Neuronal stem cell (in vitro differentiated cells): ENCODE measurements at regions not wholly inside any gene's neighbourhood (a gene's known extent, or its start where the extent isn't known, plus 50 kb on each side); places are given as distances from the start of the nearest gene placed in this dataset.

Experiments used
- DNase-seq: peaks from one replicate; pipeline ENCODE4 v3.0.0-alpha.2; 2013; ENCODE audit warnings: low spot score
- H2AFZ ChIP-seq: one replicate; pipeline ENCODE4 v1.6.1; 2013; ENCODE audit warnings: mild to moderate bottlenecking, low read length, inconsistent platforms
- H2AK5ac ChIP-seq: 2 replicates; pipeline ENCODE4 v1.6.1; 2013; ENCODE audit warnings: low read depth, mild to moderate bottlenecking, inconsistent platforms, low read length, moderate library complexity, mixed read lengths
- H2BK120ac ChIP-seq: 2 replicates; pipeline ENCODE4 v1.6.1; 2013; ENCODE audit warnings: low read depth, mild to moderate bottlenecking, inconsistent platforms, low read length, moderate library complexity, mixed read lengths
- H2BK12ac ChIP-seq: one replicate; pipeline ENCODE4 v1.6.1; 2013; ENCODE audit warnings: low read length, inconsistent platforms
- H2BK15ac ChIP-seq: 2 replicates; pipeline ENCODE4 v1.6.1; 2013; ENCODE audit warnings: mild to moderate bottlenecking, low read length, inconsistent platforms, mixed read lengths
- H2BK5ac ChIP-seq: one replicate; pipeline ENCODE4 v1.6.1; 2013; ENCODE audit warnings: inconsistent platforms, mild to moderate bottlenecking, low read length, moderate library complexity
- H3K14ac ChIP-seq: one replicate; pipeline ENCODE4 v1.6.1; 2013; ENCODE audit warnings: low read length, inconsistent platforms
- H3K18ac ChIP-seq: 2 replicates; pipeline ENCODE4 v1.6.1; 2013; ENCODE audit warnings: low read length, inconsistent platforms
- H3K23ac ChIP-seq: 2 replicates; pipeline ENCODE4 v1.6.1; 2013; ENCODE audit warnings: low read depth, mild to moderate bottlenecking, mixed read lengths, low read length, inconsistent platforms; ENCODE audit not compliant: poor library complexity
- H3K27ac ChIP-seq: replicated peaks from 3 replicates; pipeline ENCODE4 v1.5.1; 2013; ENCODE audit warnings: low read length, inconsistent platforms
- H3K27me3 ChIP-seq, 3 experiments: 2 replicates each; pipeline ENCODE4 v1.6.1; 2013; ENCODE audit warnings: low read length in 3 of 3, mild to moderate bottlenecking in 2 of 3, inconsistent platforms in 1 of 3, low read depth in 1 of 3, mixed read lengths in 1 of 3, moderate library complexity in 1 of 3; ENCODE audit not compliant: control insufficient read depth in 3 of 3, insufficient read depth in 3 of 3
- H3K36me3 ChIP-seq, 2 donors: replicated peaks in 1 of 2; 2 replicates each; pipeline ENCODE4 v1.6.1; 2013; ENCODE audit warnings: low read length in 2 of 2; ENCODE audit not compliant: control insufficient read depth in 2 of 2, insufficient read depth in 2 of 2
- H3K4ac ChIP-seq: 2 replicates; pipeline ENCODE4 v1.6.1; 2013; ENCODE audit warnings: inconsistent platforms, mild to moderate bottlenecking, low read length, moderate library complexity
- H3K4me1 ChIP-seq, 2 donors: 1 replicate in 1 of 2; 2 replicates in 1 of 2; pipeline ENCODE4 v1.6.1; 2013; ENCODE audit warnings: low read length in 2 of 2, low read depth in 1 of 2; ENCODE audit not compliant: control insufficient read depth in 2 of 2, insufficient read depth in 1 of 2
- H3K4me2 ChIP-seq: one replicate; pipeline ENCODE4 v1.6.1; 2013; ENCODE audit warnings: mild to moderate bottlenecking, low read length, inconsistent platforms; ENCODE audit not compliant: insufficient read depth, poor library complexity, severe bottlenecking
- H3K4me3 ChIP-seq, 2 donors: 2 replicates each; pipeline ENCODE4 v1.5.1; 2013; ENCODE audit warnings: low read length in 2 of 2, mild to moderate bottlenecking in 2 of 2, inconsistent platforms in 1 of 2, moderate library complexity in 1 of 2
- H3K79me1 ChIP-seq: one replicate; pipeline ENCODE4 v1.6.1; 2013; ENCODE audit warnings: low read depth, mild to moderate bottlenecking, inconsistent platforms, low read length, moderate library complexity
- H3K9ac ChIP-seq: one replicate; pipeline ENCODE4 v1.6.1; 2013; ENCODE audit warnings: mild to moderate bottlenecking, low read depth, low read length, inconsistent platforms; ENCODE audit not compliant: poor library complexity
- H3K9me3 ChIP-seq, 2 donors: replicated peaks in 1 of 2; 2 replicates each; pipeline versions ENCODE3 to v1.6.1; 2013; ENCODE audit warnings: low read length in 2 of 2, mild to moderate bottlenecking in 2 of 2, inconsistent platforms in 1 of 2, low read depth in 1 of 2, mixed read lengths in 1 of 2, moderate library complexity in 1 of 2; ENCODE audit not compliant: control insufficient read depth in 2 of 2, insufficient read depth in 1 of 2
- H4K8ac ChIP-seq: one replicate; pipeline ENCODE4 v1.6.1; 2013; ENCODE audit warnings: low read depth, mild to moderate bottlenecking, inconsistent platforms, low read length, moderate library complexity
- H4K91ac ChIP-seq: one replicate; pipeline ENCODE4 v1.6.1; 2013; ENCODE audit warnings: low read length, low read depth, mild to moderate bottlenecking, inconsistent platforms; ENCODE audit not compliant: poor library complexity
- WGBS, 2 donors: extraction: QIAGEN DNeasy Blood & Tissue Kit; methylation state at CpG; one replicate each; pipeline ENCODE4 v1.1.7; 2013; ENCODE audit warnings: missing lambda C conversion rate in 2 of 2, mixed read lengths in 1 of 2; ENCODE audit not compliant: insufficient read length in 2 of 2, insufficient replicate concordance in 1 of 2; ENCODE audit errors: extremely low coverage in 2 of 2; 5-methylcytosine and 5-hydroxymethylcytosine counted together

- H3K9ac ChIP-seq: no peak overlapping the region
- H3K27me3 ChIP-seq: no peaks in the 10 kb centered on the region
- peak overlapping the region; percentile 68 for H3K18ac ChIP-seq
- peak overlapping the region; percentile 69 for H3K4me2 ChIP-seq
- H2BK12ac ChIP-seq: no peak overlapping the region
- no CpG with 5 or more reads among the region's 35 CpGs for WGBS, 2 donors
- H3K9me3 ChIP-seq: peaks cover 0 to 4% of the 10 kb centered on the region in 2 donors
- no peak overlapping the region for H4K8ac ChIP-seq
- no peak overlapping the region for H2AFZ ChIP-seq
- no peak overlapping the region for H2AK5ac ChIP-seq
- no peak overlapping the region for H2BK5ac ChIP-seq
- H3K23ac ChIP-seq: no peak overlapping the region
- no peak overlapping the region for H3K27ac ChIP-seq
- H4K91ac ChIP-seq: no peak overlapping the region
- no peaks in the 10 kb centered on the region for H3K36me3 ChIP-seq
- H3K4me3 ChIP-seq: peak overlapping the region in 1 of 2 donors; percentile 60
- H3K4me1 ChIP-seq: peaks cover 3 to 4% of the 10 kb centered on the region in 2 donors
- H2BK120ac ChIP-seq: no peak overlapping the region
- no peak for DNase-seq
- no peak overlapping the region for H2BK15ac ChIP-seq
- no peak overlapping the region for H3K14ac ChIP-seq
- H3K79me1 ChIP-seq: no peaks in the 10 kb centered on the region
- no peak overlapping the region for H3K4ac ChIP-seq
These were observed 212.1 kb downstream of the GXYLT1 start for GRCh38 chr12:41932470-41932991.

- Histone ChIP-seq H4K91ac (no peak overlapping the region), H3K9ac (no peak overlapping the region), H2BK5ac (no peak overlapping the region), H3K4ac (no peak overlapping the region), H3K27me3 (no peaks in the 10 kb centered on the region), H3K36me3 (no peaks in the 10 kb centered on the region), H3K4me1 (peaks cover 3 to 4% of the 10 kb centered on the region in 2 donors), H2BK120ac (no peak overlapping the region), H3K23ac (no peak overlapping the region), H2AK5ac (no peak overlapping the region), H2BK15ac (no peak overlapping the region), H2AFZ (no peak overlapping the region), H3K14ac (no peak overlapping the region), H3K18ac (no peak overlapping the region), H2BK12ac (no peak overlapping the region), H3K4me3 (no peak overlapping the region), H3K9me3 (no peaks in the 10 kb centered on the region), H4K8ac (no peak overlapping the region), H3K27ac (no peak overlapping the region), H3K79me1 (no peaks in the 10 kb centered on the region), H3K4me2 (no peak overlapping the region)
- no CpG with 5 or more reads among the region's 7 CpGs for WGBS, 2 donors
- no peak for DNase-seq
These were observed 213.7 kb downstream of the GXYLT1 start for GRCh38 chr12:41930866-41931437.

GRCh38 chr12:41924111-41924510 lies 220.6 kb downstream of the GXYLT1 start:
- H4K8ac ChIP-seq: no peak overlapping the region
- no peak overlapping the region for H2AFZ ChIP-seq
- no CpG with 5 or more reads among the region's 2 CpGs for WGBS, 2 donors
- no peak overlapping the region for H2BK5ac ChIP-seq
- no peak overlapping the region for H3K27ac ChIP-seq
- no peaks in the 10 kb centered on the region for H3K9me3 ChIP-seq
- H3K18ac ChIP-seq: no peak overlapping the region
- H4K91ac ChIP-seq: no peak overlapping the region
- H3K4me3 ChIP-seq: no peak overlapping the region
- no peak overlapping the region for H2BK12ac ChIP-seq
- H3K36me3 ChIP-seq: no peaks in the 10 kb centered on the region
- no peak overlapping the region for H2BK120ac ChIP-seq
- H3K27me3 ChIP-seq: no peaks in the 10 kb centered on the region
- H2BK15ac ChIP-seq: no peak overlapping the region
- H3K79me1 ChIP-seq: no peaks in the 10 kb centered on the region
- H3K4me1 ChIP-seq: peaks cover 5 to 10% of the 10 kb centered on the region in 2 donors
- no peak overlapping the region for H3K4me2 ChIP-seq
- H3K4ac ChIP-seq: no peak overlapping the region
- no peak overlapping the region for H2AK5ac ChIP-seq
- no peak overlapping the region for H3K14ac ChIP-seq
- no peak overlapping the region for H3K9ac ChIP-seq
- no peak overlapping the region for H3K23ac ChIP-seq
- DNase-seq: no peak

GRCh38 chr12:41923351-41923750 lies 221.3 kb downstream of the GXYLT1 start:
- Histone ChIP-seq H3K9ac (no peak overlapping the region), H3K4me2 (no peak overlapping the region), H2BK15ac (no peak overlapping the region), H4K8ac (no peak overlapping the region), H3K4me1 (peaks cover 6 to 11% of the 10 kb centered on the region in 2 donors), H3K4ac (no peak overlapping the region), H3K23ac (no peak overlapping the region), H2BK12ac (no peak overlapping the region), H3K18ac (no peak overlapping the region), H2AK5ac (no peak overlapping the region), H2BK120ac (no peak overlapping the region), H3K27me3 (no peaks in the 10 kb centered on the region), H4K91ac (no peak overlapping the region), H2BK5ac (no peak overlapping the region), H3K27ac (no peak overlapping the region), H2AFZ (no peak overlapping the region), H3K14ac (no peak overlapping the region), H3K4me3 (no peak overlapping the region), H3K36me3 (no peaks in the 10 kb centered on the region), H3K9me3 (no peaks in the 10 kb centered on the region), H3K79me1 (no peaks in the 10 kb centered on the region)
- DNase-seq: no peak
- no CpG with 5 or more reads among the region's 2 CpGs for WGBS, 2 donors
